GM21576 (cell line): ENCODE measurements at regions not wholly inside any gene's neighbourhood (a gene's known extent, or its start where the extent isn't known, plus 50 kb on each side); places are given as distances from the start of the nearest gene placed in this dataset.

Source experiments
- ATAC-seq: cut with Tn5 transposase; IDR thresholded peaks from one replicate; pipeline ENCODE4 v1.9.1; 2021; ENCODE audit warnings: mild to moderate bottlenecking, moderate library complexity; ENCODE audit not compliant: unreplicated experiment

- no peak for ATAC-seq
Measured at GRCh38 chr18:4653418-4653817, 198.3 kb upstream of the DLGAP1 start.

- ATAC-seq, result no peak
Measured at GRCh38 chr18:4641771-4642368, 186.8 kb upstream of the DLGAP1 start.

GRCh38 chr18:4640349-4641012, 185.4 kb upstream of the DLGAP1 start:
- no peak for ATAC-seq

GRCh38 chr18:4639628-4640310, 184.7 kb upstream of the DLGAP1 start:
- peak; percentile 63 for ATAC-seq

GRCh38 chr18:4638680-4639079, 183.6 kb upstream of the DLGAP1 start:
- no peak for ATAC-seq

- no peak for ATAC-seq
Measured at GRCh38 chr18:4637876-4638275, 182.8 kb upstream of the DLGAP1 start.

GRCh38 chr18:4636967-4637366, 181.9 kb upstream of the DLGAP1 start:
- no peak for ATAC-seq

- no peak for ATAC-seq
Measured at GRCh38 chr18:4631239-4631638, 176.1 kb upstream of the DLGAP1 start.

- no peak for ATAC-seq
Measured at GRCh38 chr18:4605212-4605611, 150.1 kb upstream of the DLGAP1 start.

- ATAC-seq, result no peak
Measured at GRCh38 chr18:4603955-4604354, 148.8 kb upstream of the DLGAP1 start.

- no peak for ATAC-seq
Measured at GRCh38 chr18:4599312-4599711, 144.2 kb upstream of the DLGAP1 start.

GRCh38 chr18:4597301-4597700, 142.2 kb upstream of the DLGAP1 start:
- no peak for ATAC-seq

- ATAC-seq, result no peak
Measured at GRCh38 chr18:4593895-4594294, 138.8 kb upstream of the DLGAP1 start.

- no peak for ATAC-seq
Measured at GRCh38 chr18:4593459-4593858, 138.4 kb upstream of the DLGAP1 start.

GRCh38 chr18:4589056-4589800, 134.1 kb upstream of the DLGAP1 start:
- no peak for ATAC-seq

- no peak for ATAC-seq
Measured at GRCh38 chr18:4587204-4587603, 132.1 kb upstream of the DLGAP1 start.

GRCh38 chr18:4586731-4587130, 131.6 kb upstream of the DLGAP1 start:
- ATAC-seq, result no peak

- no peak for ATAC-seq
Measured at GRCh38 chr18:4582431-4583335, 127.6 kb upstream of the DLGAP1 start.

GRCh38 chr18:4581966-4582365, 126.9 kb upstream of the DLGAP1 start:
- no peak for ATAC-seq

- no peak for ATAC-seq
Measured at GRCh38 chr18:4578449-4578848, 123.3 kb upstream of the DLGAP1 start.

- no peak for ATAC-seq
Measured at GRCh38 chr18:4573735-4574134, 118.6 kb upstream of the DLGAP1 start.
